K562 (cell line): ENCODE measurements at regions not wholly inside any gene's neighbourhood (a gene's known extent, or its start where the extent isn't known, plus 50 kb on each side); places are given as distances from the start of the nearest gene placed in this dataset.

Experiments
- CBX3 ChIP-seq, 2 experiments: IDR thresholded peaks; 1 replicate in 1 of 2; 2 replicates in 1 of 2; pipeline ENCODE4 v1.6.1; 2012; ENCODE audit warnings: inconsistent platforms in 2 of 2, low read length in 2 of 2, borderline replicate concordance in 1 of 2, control low read depth in 1 of 2
- CTCF ChIP-seq, 3 experiments: IDR thresholded peaks in 2 of 3; conservative IDR thresholded peaks in 1 of 3; 2 replicates each; pipeline ENCODE4 v1.5.1; 2011 to 2012; ENCODE audit warnings: low read length in 3 of 3, mild to moderate bottlenecking in 3 of 3, control low read depth in 2 of 3, improper control_type of control experiment in 1 of 3, inconsistent platforms in 1 of 3, low read depth in 1 of 3, mixed read lengths in 1 of 3, moderate library complexity in 1 of 3; ENCODE audit not compliant: insufficient read depth in 2 of 3
- MTA3 ChIP-seq: fragments of 450-650 bp; formaldehyde crosslinking; IDR thresholded peaks from 2 replicates; pipeline ENCODE4 v1.6.1; 2017; ENCODE audit warnings: mild to moderate bottlenecking, borderline replicate concordance
- NR2C1 ChIP-seq, 2 experiments: fragments of 450-650 bp; IDR thresholded peaks; 2 replicates each; pipeline ENCODE4 v1.6.1; 2017; ENCODE audit warnings: mild to moderate bottlenecking in 2 of 2, antibody characterized with exemption in 1 of 2, inconsistent platforms in 1 of 2, missing compliant biosample characterization in 1 of 2, missing genetic modification characterization in 1 of 2
- NRF1 ChIP-seq, 2 experiments: fragments of 450-650 bp; IDR thresholded peaks in 1 of 2; conservative IDR thresholded peaks in 1 of 2; 2 replicates each; pipeline ENCODE4 v1.6.1; 2014; ENCODE audit warnings: mild to moderate bottlenecking in 2 of 2
- POLR2AphosphoS5 ChIP-seq: IDR thresholded peaks from 2 replicates; pipeline ENCODE4 v1.6.1; 2011; ENCODE audit warnings: mild to moderate bottlenecking, low read depth, low read length, moderate library complexity; ENCODE audit not compliant: control insufficient read depth, insufficient read depth
- SMAD4 ChIP-seq: fragments of 250-450 bp; sonication (Bioruptor Pico); conservative IDR thresholded peaks from 2 replicates; pipeline ENCODE4 v1.8.0; 2021; ENCODE audit warnings: inconsistent platforms, mild to moderate bottlenecking, moderate library complexity
- TEAD2 ChIP-seq: fragments of 450-650 bp; IDR thresholded peaks from 2 replicates; pipeline ENCODE4 v1.6.1; 2016; ENCODE audit warnings: missing genetic modification characterization, control low read depth, missing compliant biosample characterization
- TEAD4 ChIP-seq, 2 experiments: sonication (generic) in 1 of 2; formaldehyde crosslinking in 1 of 2; IDR thresholded peaks; 2 replicates each; pipeline versions ENCODE4 v1.6.1 to v1.8.0; 2012 to 2022; ENCODE audit warnings: borderline replicate concordance in 1 of 2, inconsistent platforms in 1 of 2, low read length in 1 of 2, mild to moderate bottlenecking in 1 of 2, missing genetic modification reagents in 1 of 2

GRCh38 chr5:30605693-30606268, 587.7 kb upstream of the CDH6 start:
- TF ChIP-seq MTA3: no peak
- TF ChIP-seq NR2C1 (IDR thresholded peaks at IDR 0.05): no peak
- TF ChIP-seq NR2C1 (tag; IDR thresholded peaks at IDR 0.05): no peak
- TF ChIP-seq CBX3 (IDR thresholded peaks at IDR 0.05; ENCODE audit: borderline replicate concordance in 1 of 2, low read length in 2 of 2): no peak
- TF ChIP-seq TEAD2 (tag): no peak
- no peak for TF ChIP-seq NRF1 (conservative IDR thresholded peaks at IDR 0.05 in 1 of 2, IDR thresholded peaks at IDR 0.05 in 1 of 2)
- TF ChIP-seq POLR2AphosphoS5: no peak
- no peak for TF ChIP-seq TEAD4 (IDR thresholded peaks at IDR 0.05; ENCODE audit: low read length)
- TF ChIP-seq TEAD4 (CRISPR knock-in tag; IDR thresholded peaks at IDR 0.05; ENCODE audit: borderline replicate concordance): no peak
- no peak for TF ChIP-seq SMAD4 (CRISPR knock-in tag)
- TF ChIP-seq CTCF (IDR thresholded peaks at IDR 0.05 in 2 of 3, conservative IDR thresholded peaks at IDR 0.05 in 1 of 3; ENCODE audit: insufficient read depth in 2 of 3, low read depth in 1 of 3, low read length in 3 of 3): no peak
